Mesendoderm (in vitro differentiated cells): ENCODE measurements at regions not wholly inside any gene's neighbourhood (a gene's known extent, or its start where the extent isn't known, plus 50 kb on each side); places are given as distances from the start of the nearest gene placed in this dataset.

Source experiments
- DNase-seq: peaks from one replicate; pipeline ENCODE4 v3.0.0; 2013
- H2AK5ac ChIP-seq: 2 replicates; pipeline ENCODE4 v1.6.1; 2013; ENCODE audit warnings: low read length, inconsistent platforms
- H2BK120ac ChIP-seq: 2 replicates; pipeline ENCODE4 v1.6.1; 2013; ENCODE audit warnings: low read depth, mild to moderate bottlenecking, low read length, moderate library complexity, mixed read lengths
- H2BK15ac ChIP-seq: replicated peaks from 2 replicates; pipeline ENCODE4 v1.6.1; 2013; ENCODE audit warnings: low read depth, mild to moderate bottlenecking, moderate library complexity
- H2BK5ac ChIP-seq: 2 replicates; pipeline ENCODE4 v1.6.1; 2013; ENCODE audit warnings: low read length, inconsistent platforms
- H3K18ac ChIP-seq: 2 replicates; pipeline ENCODE4 v1.6.1; 2013; ENCODE audit warnings: mild to moderate bottlenecking, low read length, mixed read lengths
- H3K23ac ChIP-seq: one replicate; pipeline ENCODE4 v1.6.1; 2013; ENCODE audit warnings: low read length
- H3K27ac ChIP-seq: 2 replicates; pipeline ENCODE4 v1.5.1; 2013; ENCODE audit warnings: low read depth, mild to moderate bottlenecking, inconsistent platforms, low read length, moderate library complexity
- H3K27me3 ChIP-seq: 2 replicates; pipeline ENCODE4 v1.6.1; 2013; ENCODE audit warnings: low read length, control low read depth, mild to moderate bottlenecking, inconsistent platforms; ENCODE audit not compliant: insufficient read depth, poor library complexity
- H3K36me3 ChIP-seq: 2 replicates; pipeline ENCODE4 v1.6.1; 2013; ENCODE audit warnings: low read length, inconsistent platforms; ENCODE audit not compliant: control insufficient read depth, insufficient read depth
- H3K4ac ChIP-seq: one replicate; pipeline ENCODE4 v1.6.1; 2013; ENCODE audit warnings: low read depth, mild to moderate bottlenecking, low read length, moderate library complexity
- H3K4me1 ChIP-seq: 2 replicates; pipeline ENCODE4 v1.6.1; 2013; ENCODE audit warnings: low read depth, low read length, inconsistent platforms; ENCODE audit not compliant: control insufficient read depth
- H3K4me2 ChIP-seq: 2 replicates; pipeline ENCODE4 v1.6.1; 2013; ENCODE audit warnings: low read length
- H3K4me3 ChIP-seq: 2 replicates; pipeline ENCODE4 v1.5.1; 2013; ENCODE audit warnings: mild to moderate bottlenecking, low read length
- H3K56ac ChIP-seq: one replicate; pipeline ENCODE4 v1.6.1; 2013; ENCODE audit warnings: low read length
- H3K79me1 ChIP-seq: 2 replicates; pipeline ENCODE4 v1.6.1; 2013; ENCODE audit warnings: low read length, inconsistent platforms
- H3K79me2 ChIP-seq: 2 replicates; pipeline ENCODE4 v1.6.1; 2013; ENCODE audit warnings: mild to moderate bottlenecking, low read length; ENCODE audit not compliant: control insufficient read depth, insufficient read depth
- H3K9ac ChIP-seq: 2 replicates; pipeline ENCODE4 v1.6.1; 2013; ENCODE audit warnings: low read length, inconsistent platforms
- H4K5ac ChIP-seq: one replicate; pipeline ENCODE4 v1.6.1; 2013; ENCODE audit warnings: low read length
- H4K8ac ChIP-seq: one replicate; pipeline ENCODE4 v1.6.1; 2013; ENCODE audit warnings: low read depth, mild to moderate bottlenecking, control low read depth, low read length, moderate library complexity
- WGBS: extraction: QIAGEN DNeasy Blood & Tissue Kit; methylation state at CpG from one replicate; pipeline ENCODE4 v1.1.7; 2013; ENCODE audit warnings: low lambda C conversion rate, missing lambda C conversion rate; ENCODE audit not compliant: insufficient coverage; ENCODE audit errors: extremely low coverage; 5-methylcytosine and 5-hydroxymethylcytosine counted together

DNA sequence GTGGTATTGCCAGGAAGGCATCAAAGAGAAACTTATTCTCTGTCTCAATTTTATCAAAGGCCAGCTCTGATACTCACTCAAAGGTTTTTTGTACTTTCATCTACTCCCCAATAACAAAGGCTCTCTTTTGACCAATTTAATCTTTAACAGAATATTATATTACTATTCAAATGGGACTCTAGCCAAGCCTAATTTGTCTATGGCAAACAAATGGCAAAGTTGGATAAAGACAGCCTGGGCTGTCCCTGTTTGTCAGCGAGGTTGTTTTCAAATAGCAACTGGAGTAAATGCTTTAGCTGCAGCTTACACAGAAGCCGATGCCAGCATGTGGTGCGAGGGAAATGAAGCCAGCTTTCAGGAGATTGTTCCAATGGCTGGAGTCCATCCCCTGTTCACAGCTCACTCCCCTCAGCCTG, 80.1 kb upstream of the CTNNA2 start:
- WGBS = no CpG with 5 or more reads among the region's 3 CpGs
- H3K9ac ChIP-seq = no peak overlapping the region
- H3K18ac ChIP-seq = no peak overlapping the region
- H3K4me3 ChIP-seq = no peak overlapping the region
- no peaks in the 10 kb centered on the region for H3K36me3 ChIP-seq
- H3K79me2 ChIP-seq = no peaks in the 10 kb centered on the region
- H3K4ac ChIP-seq = no peak overlapping the region
- H3K27ac ChIP-seq = no peak overlapping the region
- no peaks in the 10 kb centered on the region for H3K27me3 ChIP-seq
- H3K79me1 ChIP-seq = no peaks in the 10 kb centered on the region
- no peak overlapping the region for H2BK15ac ChIP-seq
- H4K8ac ChIP-seq = no peak overlapping the region
- H4K5ac ChIP-seq = no peak overlapping the region
- no peak overlapping the region for H2AK5ac ChIP-seq
- no peak overlapping the region for H2BK5ac ChIP-seq
- no peak overlapping the region for H2BK120ac ChIP-seq
- H3K23ac ChIP-seq = no peak overlapping the region
- DNase-seq = no peak
- H3K4me2 ChIP-seq = no peak overlapping the region
- no peaks in the 10 kb centered on the region for H3K4me1 ChIP-seq
- H3K56ac ChIP-seq = peak overlapping the region; percentile 22

DNA sequence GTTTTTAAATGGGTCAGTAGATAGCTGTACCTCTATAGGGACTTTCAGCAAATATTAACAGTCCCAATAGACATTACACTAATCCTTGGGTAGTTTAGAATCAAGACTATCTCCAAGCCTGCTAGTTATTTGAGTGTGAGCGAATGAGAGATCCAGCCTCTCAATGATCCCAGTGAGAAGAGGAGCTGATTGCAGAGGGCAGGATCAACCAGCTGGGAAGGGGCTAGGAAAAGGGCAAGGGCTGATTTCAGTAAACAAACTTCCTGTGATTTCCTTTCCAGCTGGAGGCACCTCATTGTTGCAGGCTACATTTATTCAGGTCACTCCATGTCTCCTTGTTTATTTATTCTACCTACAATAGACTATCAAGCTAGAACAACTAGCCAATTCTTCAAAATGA, 84.1 kb upstream of the CTNNA2 start:
- DNase-seq = peak; percentile 23
- no peak overlapping the region for H2BK15ac ChIP-seq
- H3K56ac ChIP-seq = no peak overlapping the region
- no peak overlapping the region for H4K8ac ChIP-seq
- H3K4me2 ChIP-seq = no peak overlapping the region
- H4K5ac ChIP-seq = no peak overlapping the region
- no peak overlapping the region for H2BK5ac ChIP-seq
- no peaks in the 10 kb centered on the region for H3K4me1 ChIP-seq
- H3K79me1 ChIP-seq = no peaks in the 10 kb centered on the region
- no peak overlapping the region for H3K23ac ChIP-seq
- no peak overlapping the region for H3K27ac ChIP-seq
- no peak overlapping the region for H3K4me3 ChIP-seq
- no peaks in the 10 kb centered on the region for H3K27me3 ChIP-seq
- no peaks in the 10 kb centered on the region for H3K36me3 ChIP-seq
- H3K79me2 ChIP-seq = no peaks in the 10 kb centered on the region
- no peak overlapping the region for H3K18ac ChIP-seq
- no peak overlapping the region for H2AK5ac ChIP-seq
- H3K9ac ChIP-seq = no peak overlapping the region
- H2BK120ac ChIP-seq = no peak overlapping the region
- no CpG with 5 or more reads among the region's 1 CpG for WGBS
- H3K4ac ChIP-seq = no peak overlapping the region

DNA sequence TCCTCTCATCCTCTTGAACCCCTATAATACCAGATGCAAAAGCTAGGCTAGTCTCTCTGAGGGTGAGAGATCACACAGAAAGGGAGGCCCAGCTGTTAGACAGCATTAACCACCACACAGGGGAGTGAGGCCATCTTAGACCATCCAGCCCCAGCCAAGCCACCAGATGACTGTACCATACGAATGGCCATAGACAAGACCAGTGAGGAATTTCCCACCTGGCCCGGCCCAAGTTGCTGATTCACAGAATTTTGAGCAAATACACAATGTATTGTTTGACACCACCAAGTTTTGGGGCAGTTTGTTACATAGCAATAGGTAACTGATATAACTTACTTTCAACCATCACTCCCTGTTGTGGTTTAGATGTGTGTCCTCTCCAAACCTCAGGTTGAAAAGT, 98.2 kb upstream of the CTNNA2 start:
- no peak overlapping the region for H3K23ac ChIP-seq
- peak overlapping the region; percentile 56 for H2AK5ac ChIP-seq
- no peaks in the 10 kb centered on the region for H3K36me3 ChIP-seq
- no peak overlapping the region for H4K5ac ChIP-seq
- no peak overlapping the region for H4K8ac ChIP-seq
- H2BK15ac ChIP-seq = no peak overlapping the region
- no peaks in the 10 kb centered on the region for H3K79me1 ChIP-seq
- H3K4ac ChIP-seq = no peak overlapping the region
- no peak overlapping the region for H3K27ac ChIP-seq
- no CpG with 5 or more reads among the region's 2 CpGs for WGBS
- H3K9ac ChIP-seq = no peak overlapping the region
- H3K4me1 ChIP-seq = no peaks in the 10 kb centered on the region
- peak overlapping the region; percentile 20 for H3K56ac ChIP-seq
- no peak overlapping the region for H3K4me3 ChIP-seq
- no peak overlapping the region for H2BK5ac ChIP-seq
- H3K79me2 ChIP-seq = no peaks in the 10 kb centered on the region
- no peak overlapping the region for H2BK120ac ChIP-seq
- H3K4me2 ChIP-seq = no peak overlapping the region
- no peaks in the 10 kb centered on the region for H3K27me3 ChIP-seq
- DNase-seq = no peak
- H3K18ac ChIP-seq = no peak overlapping the region

DNA sequence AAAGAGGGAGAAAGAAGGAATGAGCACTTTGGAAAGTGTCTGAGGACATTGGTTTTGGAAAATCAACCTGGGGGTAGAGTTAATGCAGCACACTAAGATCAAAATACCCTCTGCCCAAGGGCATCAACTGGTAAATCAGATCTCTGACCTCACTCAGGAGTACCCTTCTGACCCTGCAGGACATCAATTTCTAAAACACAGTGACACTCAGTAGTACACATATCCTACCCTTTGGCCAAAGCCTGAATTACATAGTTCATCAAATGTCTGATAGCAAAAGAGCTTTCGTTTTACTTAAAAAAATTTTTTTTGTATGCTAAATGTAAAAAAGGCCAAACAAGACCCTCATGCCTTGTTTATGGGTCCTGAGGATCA, 118.4 kb upstream of the CTNNA2 start:
- H2AK5ac ChIP-seq = peak overlapping the region; percentile 70
- H2BK5ac ChIP-seq = peak overlapping the region; percentile 66
- no peaks in the 10 kb centered on the region for H3K27me3 ChIP-seq
- H3K9ac ChIP-seq = no peak overlapping the region
- no peak overlapping the region for H3K4me2 ChIP-seq
- peak overlapping the region; percentile 64 for H2BK15ac ChIP-seq
- H4K5ac ChIP-seq = peak overlapping the region; percentile 89
- peak overlapping the region; percentile 53 for H3K56ac ChIP-seq
- DNase-seq = no peak
- H3K18ac ChIP-seq = peak overlapping the region; percentile 87
- no peak overlapping the region for H4K8ac ChIP-seq
- H3K4ac ChIP-seq = no peak overlapping the region
- no peak overlapping the region for H3K4me3 ChIP-seq
- no peaks in the 10 kb centered on the region for H3K36me3 ChIP-seq
- H3K23ac ChIP-seq = no peak overlapping the region
- WGBS = no CpG with 5 or more reads among the region's 1 CpG
- H3K4me1 ChIP-seq = peaks cover 5% of the 10 kb centered on the region
- no peaks in the 10 kb centered on the region for H3K79me2 ChIP-seq
- no peak overlapping the region for H2BK120ac ChIP-seq
- H3K27ac ChIP-seq = no peak overlapping the region
- H3K79me1 ChIP-seq = no peaks in the 10 kb centered on the region

DNA sequence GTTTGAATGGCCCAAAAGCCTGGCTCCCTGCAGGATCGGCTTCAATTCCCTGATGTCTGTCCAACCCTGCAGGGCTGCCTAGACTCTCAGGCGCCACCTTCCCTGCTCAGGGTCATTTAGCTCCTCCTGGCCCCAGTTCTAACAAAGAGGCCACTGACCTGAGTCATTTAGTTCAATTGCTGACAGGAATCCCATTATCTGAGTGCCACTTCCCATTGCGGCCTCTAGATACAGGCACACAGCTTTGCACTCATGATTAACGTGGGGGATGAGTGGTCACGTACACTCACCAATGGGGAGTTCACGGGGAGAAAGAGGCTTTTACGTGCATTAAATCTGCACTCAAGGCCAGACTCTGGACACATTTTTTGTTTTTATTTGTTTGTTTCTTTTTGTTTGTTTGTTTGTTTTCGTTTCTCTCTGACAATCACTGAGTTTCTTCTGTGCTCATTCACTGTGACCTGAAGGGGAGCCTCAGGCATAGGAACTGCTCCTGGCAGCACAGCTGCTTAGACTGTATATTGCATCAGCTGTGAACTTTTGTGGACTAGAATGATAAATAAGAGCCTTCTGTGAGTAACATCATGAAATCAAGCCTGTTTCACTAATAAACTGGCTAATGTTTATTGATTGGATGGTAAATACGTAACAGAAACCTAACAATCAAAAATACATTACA, 118.9 kb upstream of the CTNNA2 start:
- no peak overlapping the region for H4K5ac ChIP-seq
- no peak overlapping the region for H3K4me3 ChIP-seq
- no peaks in the 10 kb centered on the region for H3K36me3 ChIP-seq
- no peak overlapping the region for H3K4ac ChIP-seq
- H2BK15ac ChIP-seq = no peak overlapping the region
- H3K79me1 ChIP-seq = no peaks in the 10 kb centered on the region
- no CpG with 5 or more reads among the region's 9 CpGs for WGBS
- no peak overlapping the region for H3K23ac ChIP-seq
- peak overlapping the region; percentile 83 for H2BK120ac ChIP-seq
- H3K56ac ChIP-seq = peak overlapping the region; percentile 53
- H4K8ac ChIP-seq = no peak overlapping the region
- peak overlapping the region; percentile 32 for H3K27ac ChIP-seq
- no peak overlapping the region for H3K9ac ChIP-seq
- H3K79me2 ChIP-seq = no peaks in the 10 kb centered on the region
- peak overlapping the region; percentile 76 for H3K18ac ChIP-seq
- H3K4me1 ChIP-seq = peaks cover 5% of the 10 kb centered on the region
- H2AK5ac ChIP-seq = no peak overlapping the region
- peak overlapping the region; percentile 66 for H2BK5ac ChIP-seq
- H3K4me2 ChIP-seq = no peak overlapping the region
- peak; percentile 97 for DNase-seq
- H3K27me3 ChIP-seq = no peaks in the 10 kb centered on the region

DNA sequence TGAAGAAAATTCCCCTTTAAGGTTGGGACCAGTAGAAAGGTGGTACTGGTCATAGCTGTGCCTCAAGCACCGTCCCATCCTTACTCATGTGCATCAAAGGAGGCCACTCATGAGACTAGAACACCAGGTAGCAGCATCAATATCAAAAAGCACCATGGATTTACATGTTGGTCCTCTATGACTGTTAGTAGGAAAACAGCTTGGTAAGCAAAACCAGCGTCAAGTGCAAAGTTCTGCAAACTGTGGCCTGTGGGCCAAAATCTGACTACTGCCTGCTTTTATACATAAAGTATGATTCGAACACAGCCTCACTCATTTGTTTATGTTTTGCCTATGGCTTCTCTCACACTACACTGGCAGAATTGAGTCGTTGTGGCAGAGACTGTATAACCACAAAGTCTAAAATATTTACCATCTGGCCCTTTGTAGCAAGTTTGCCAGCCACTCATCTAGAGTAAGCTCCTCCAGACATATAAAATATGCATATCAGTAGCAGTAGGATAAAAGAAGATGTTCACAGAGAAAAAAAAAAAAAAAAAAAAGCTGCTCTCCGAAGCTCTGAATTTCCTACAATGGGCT, 119.7 kb upstream of the CTNNA2 start:
- H3K4me2 ChIP-seq = no peak overlapping the region
- H3K4ac ChIP-seq = peak overlapping the region; percentile 36
- H2BK120ac ChIP-seq = no peak overlapping the region
- peak overlapping the region; percentile 17 for H3K56ac ChIP-seq
- no peaks in the 10 kb centered on the region for H3K36me3 ChIP-seq
- H2AK5ac ChIP-seq = peak overlapping the region; percentile 3
- WGBS = no CpG with 5 or more reads among the region's 5 CpGs
- H3K27me3 ChIP-seq = no peaks in the 10 kb centered on the region
- H4K5ac ChIP-seq = peak overlapping the region; percentile 2
- H3K4me3 ChIP-seq = no peak overlapping the region
- peak overlapping the region; percentile 8 for H3K18ac ChIP-seq
- H2BK5ac ChIP-seq = peak overlapping the region; percentile 73
- no peak overlapping the region for H3K27ac ChIP-seq
- H4K8ac ChIP-seq = no peak overlapping the region
- no peaks in the 10 kb centered on the region for H3K79me2 ChIP-seq
- DNase-seq = no peak
- H2BK15ac ChIP-seq = no peak overlapping the region
- H3K4me1 ChIP-seq = peaks cover 5% of the 10 kb centered on the region
- no peaks in the 10 kb centered on the region for H3K79me1 ChIP-seq
- H3K23ac ChIP-seq = no peak overlapping the region
- H3K9ac ChIP-seq = no peak overlapping the region
